Natural killer cell treated with Interleukin-12 subunit alpha and Interleukin-12 subunit beta and Interleukin-15 and Interleukin-18, amount 100 ng/mL, for 72 hours (primary cell): ENCODE measurements at regions not wholly inside any gene's neighbourhood (a gene's known extent, or its start where the extent isn't known, plus 50 kb on each side); places are given as distances from the start of the nearest gene placed in this dataset.

Source experiments
- ATAC-seq, 2 donors: fragments of 150-1000 bp; cut with Tn5 transposase in 1 of 2; sonication (Bioruptor Pico), chemical (Tn5 transposase) in 1 of 2; 2 replicates each; pipeline ENCODE4 v1.10.0; 2021
- DNase-seq: peaks from one replicate; pipeline ENCODE4 v3.0.0; 2022; ENCODE audit warnings: low spot score
- H3K27ac Mint-ChIP-seq, 2 donors: 1 replicate in 1 of 2; 2 replicates in 1 of 2; pipeline ENCODE4 v1.8.0; 2022; ENCODE audit warnings: mixed read lengths in 2 of 2, mild to moderate bottlenecking in 1 of 2, moderate library complexity in 1 of 2
- H3K27me3 Mint-ChIP-seq, 2 donors: 1 replicate in 1 of 2; 2 replicates in 1 of 2; pipeline ENCODE4 v1.8.0; 2022; ENCODE audit warnings: mixed read lengths in 2 of 2
- H3K36me3 Mint-ChIP-seq: one replicate; pipeline ENCODE4 v1.8.0; 2022; ENCODE audit warnings: mixed read lengths
- H3K4me1 Mint-ChIP-seq, 2 donors: 1 replicate in 1 of 2; 2 replicates in 1 of 2; pipeline ENCODE4 v1.8.0; 2022; ENCODE audit warnings: low read depth in 2 of 2, mixed read lengths in 2 of 2, mild to moderate bottlenecking in 1 of 2
- H3K4me3 Mint-ChIP-seq: one replicate; pipeline ENCODE4 v1.8.0; 2022; ENCODE audit warnings: mixed read lengths
- H3K9me3 Mint-ChIP-seq: 2 replicates; pipeline ENCODE4 v1.8.0; 2022; ENCODE audit warnings: mixed read lengths

DNA sequence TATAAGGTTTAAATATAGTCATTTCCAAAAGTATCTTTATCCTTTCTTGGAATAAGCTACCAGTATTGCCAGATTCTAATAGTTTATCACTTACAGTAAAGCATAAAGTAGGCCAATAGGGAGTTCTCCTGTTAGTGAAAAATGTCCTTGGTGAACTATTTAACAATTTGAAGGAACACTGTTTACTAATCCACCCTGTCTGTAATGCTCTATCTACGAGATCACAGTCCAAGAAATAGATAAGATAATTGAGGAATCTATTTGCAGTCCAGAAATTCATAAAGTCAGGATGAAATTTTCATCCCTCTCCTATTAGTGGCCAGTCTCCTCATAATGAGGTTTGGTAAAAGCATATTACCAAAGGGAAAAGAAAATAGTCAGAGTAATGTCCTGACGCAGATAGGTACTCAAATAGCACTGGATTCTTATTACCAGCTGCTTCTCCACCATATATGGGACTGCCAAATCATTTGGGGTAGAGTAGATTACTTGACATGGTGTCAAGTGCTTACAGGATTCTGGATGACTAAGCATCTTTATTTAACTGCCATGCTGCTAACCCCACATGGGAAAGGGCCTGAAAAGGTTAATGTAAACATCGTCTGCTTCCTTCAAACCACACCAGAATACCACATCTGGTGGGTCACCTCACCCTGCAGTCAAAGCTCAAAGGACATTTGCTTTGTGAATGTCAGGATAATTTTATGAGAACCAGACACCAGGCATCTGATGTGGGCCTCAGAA lies 808.1 kb downstream of the EFNA5 start:
- DNase-seq (no peak), ATAC-seq (no peak)
- Mint-ChIP-seq H3K9me3 (no peaks in the 10 kb centered on the region), H3K36me3 (no peaks in the 10 kb centered on the region), H3K4me1 (peaks cover 8 to 9% of the 10 kb centered on the region in 2 donors), H3K27me3 (peaks cover 17 to 21% of the 10 kb centered on the region in 2 donors), H3K4me3 (no peak overlapping the region), H3K27ac (no peak overlapping the region)

DNA sequence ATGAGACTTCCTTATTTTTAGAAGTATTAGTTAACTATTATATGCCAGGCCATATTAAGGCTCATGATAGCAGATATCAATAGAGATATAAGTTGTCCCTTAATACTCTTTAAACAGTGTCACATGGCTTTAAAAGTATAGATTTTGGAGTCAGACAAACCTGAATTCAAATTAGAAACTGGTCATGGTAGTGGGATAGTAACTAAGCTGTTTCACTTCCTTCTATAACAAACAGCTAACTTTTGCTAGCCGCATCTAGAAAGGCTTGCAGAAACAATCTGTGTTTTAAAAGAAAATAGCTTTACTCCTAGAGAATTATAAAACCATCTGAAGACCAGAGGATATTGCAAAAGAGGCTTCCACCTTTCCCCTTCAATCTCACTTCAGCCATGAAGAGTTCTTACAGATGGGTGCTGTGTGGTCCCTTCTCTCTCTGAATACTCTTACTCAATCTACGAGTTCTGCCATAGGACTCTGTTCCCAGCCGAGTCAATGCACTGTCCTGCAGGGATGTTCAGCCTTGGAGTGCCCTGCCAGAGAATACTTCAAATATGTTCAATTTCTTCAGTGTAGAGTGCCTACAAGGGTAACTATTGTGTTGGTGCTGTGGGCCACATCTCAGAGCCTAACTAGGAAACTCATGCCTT lies 810.2 kb downstream of the EFNA5 start:
- Mint-ChIP-seq H3K36me3 (no peaks in the 10 kb centered on the region), H3K9me3 (no peaks in the 10 kb centered on the region), H3K4me3 (no peak overlapping the region), H3K4me1 (peaks cover 6 to 7% of the 10 kb centered on the region in 2 donors), H3K27me3 (peaks cover 9 to 17% of the 10 kb centered on the region in 2 donors), H3K27ac (no peak overlapping the region)
- ATAC-seq (no peak), DNase-seq (no peak)

- Mint-ChIP-seq H3K4me1 (no peaks in the 10 kb centered on the region), H3K27me3 (peaks cover 8 to 13% of the 10 kb centered on the region in 2 donors), H3K4me3 (no peak overlapping the region), H3K9me3 (no peaks in the 10 kb centered on the region), H3K36me3 (no peaks in the 10 kb centered on the region), H3K27ac (no peak overlapping the region)
- no peak for ATAC-seq
- no peak for DNase-seq
These were observed 812.1 kb downstream of the EFNA5 start for GRCh38 chr5:106858616-106859015.

DNA sequence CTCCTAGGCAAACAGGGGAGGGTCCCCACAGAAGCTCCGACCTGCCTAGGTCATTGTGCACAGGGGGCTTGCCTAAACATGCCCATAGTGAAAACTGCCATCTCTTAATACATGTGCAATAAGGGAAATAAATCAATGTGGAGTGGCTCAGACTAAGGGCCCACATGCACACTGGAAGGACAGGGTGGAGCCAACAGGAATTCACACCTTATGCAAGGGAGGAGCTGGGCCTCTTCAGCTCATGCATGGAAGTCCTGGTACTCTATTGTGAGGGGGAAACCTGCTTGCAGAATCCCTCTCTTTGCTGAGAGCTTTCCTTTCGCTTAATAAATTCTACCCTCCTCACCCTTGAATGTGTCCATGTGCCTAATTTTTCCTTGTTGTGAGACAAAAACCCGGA lies 815.8 kb downstream of the EFNA5 start:
- DNase-seq (no peak), ATAC-seq (no peak)
- no peaks in the 10 kb centered on the region for H3K36me3 Mint-ChIP-seq

GRCh38 chr5:106854105-106854687 lies 816.5 kb downstream of the EFNA5 start:
- Mint-ChIP-seq H3K4me3 (no peak overlapping the region), H3K9me3 (no peaks in the 10 kb centered on the region)

More for the DNA sequence above, 815.8 kb downstream of the EFNA5 start:
- Mint-ChIP-seq H3K9me3 (no peaks in the 10 kb centered on the region), H3K27ac (no peak overlapping the region), H3K27me3 (peaks cover 7 to 11% of the 10 kb centered on the region in 2 donors), H3K4me3 (no peak overlapping the region), H3K4me1 (no peaks in the 10 kb centered on the region)

DNA sequence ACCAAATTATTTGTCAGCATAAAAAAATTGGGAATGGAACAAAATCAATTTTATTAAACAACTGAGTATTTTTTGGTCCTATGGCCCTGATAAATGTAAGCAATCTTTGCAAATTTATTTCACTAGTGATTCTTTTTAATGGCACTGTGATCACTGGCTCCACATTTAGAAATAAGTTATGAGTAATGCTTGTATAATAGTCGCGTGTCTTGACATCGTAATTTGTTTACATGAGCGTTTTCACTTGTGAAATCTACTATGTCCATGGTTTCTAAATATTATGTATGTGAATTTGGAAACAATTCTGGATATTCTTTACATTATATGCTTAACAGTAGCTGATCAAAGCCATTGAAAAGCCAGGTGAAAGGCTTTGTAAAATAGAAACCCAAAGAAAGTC lies 817.5 kb downstream of the EFNA5 start:
- DNase-seq, result no peak
- Mint-ChIP-seq H3K27me3 (peaks cover 7 to 11% of the 10 kb centered on the region in 2 donors), H3K9me3 (no peaks in the 10 kb centered on the region), H3K27ac (no peak overlapping the region), H3K36me3 (no peaks in the 10 kb centered on the region), H3K4me3 (no peak overlapping the region), H3K4me1 (no peaks in the 10 kb centered on the region)
- ATAC-seq, result no peak

More at GRCh38 chr5:106854105-106854687, 816.5 kb downstream of the EFNA5 start:
- H3K27ac Mint-ChIP-seq, result no peak overlapping the region
- ATAC-seq, result no peak
- H3K36me3 Mint-ChIP-seq, result no peaks in the 10 kb centered on the region
- DNase-seq, result no peak
- peaks cover 7 to 11% of the 10 kb centered on the region in 2 donors for H3K27me3 Mint-ChIP-seq
- no peaks in the 10 kb centered on the region for H3K4me1 Mint-ChIP-seq

GRCh38 chr5:106849266-106849665 lies 821.5 kb downstream of the EFNA5 start:
- no peaks in the 10 kb centered on the region for H3K9me3 Mint-ChIP-seq
- no peaks in the 10 kb centered on the region for H3K36me3 Mint-ChIP-seq
- no peak overlapping the region for H3K4me3 Mint-ChIP-seq
- no peak for DNase-seq
- no peaks in the 10 kb centered on the region for H3K4me1 Mint-ChIP-seq
- H3K27me3 Mint-ChIP-seq, result peaks cover 5 to 10% of the 10 kb centered on the region in 2 donors
- no peak for ATAC-seq
- H3K27ac Mint-ChIP-seq, result no peak overlapping the region

DNA sequence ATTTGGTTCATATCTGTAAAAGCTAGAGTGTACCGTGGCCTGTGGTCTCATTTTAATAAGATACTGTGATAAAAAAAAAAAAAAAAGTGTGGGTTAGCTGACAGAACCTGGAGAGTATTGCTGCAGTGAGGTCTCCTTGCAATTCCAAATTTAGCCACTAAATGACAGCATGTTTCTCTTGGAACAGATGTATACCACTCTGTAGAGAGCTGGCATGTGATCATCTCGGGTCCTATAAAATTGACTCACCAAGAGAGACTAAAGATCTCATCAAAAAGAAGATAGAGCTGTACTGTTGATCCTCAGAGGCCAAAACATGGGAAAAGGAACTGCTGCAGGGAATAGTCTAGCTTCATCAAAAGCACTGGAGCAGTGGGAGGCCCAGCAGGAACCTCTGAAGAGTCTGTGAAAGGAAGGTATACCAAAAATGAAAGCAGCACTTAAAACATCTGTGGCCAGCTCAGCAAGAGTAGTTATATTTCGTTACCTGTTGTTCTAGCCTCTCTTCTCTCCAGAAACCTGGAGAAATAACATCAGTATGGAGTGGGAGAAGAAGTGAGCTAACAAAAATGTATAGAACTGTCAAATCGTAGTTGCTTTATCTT lies 826.8 kb downstream of the EFNA5 start:
- no peak for DNase-seq
- Mint-ChIP-seq H3K9me3 (peaks cover 10% of the 10 kb centered on the region), H3K4me1 (no peaks in the 10 kb centered on the region), H3K27ac (no peak overlapping the region), H3K36me3 (peaks cover 10% of the 10 kb centered on the region), H3K4me3 (no peak overlapping the region), H3K27me3 (peaks cover 9 to 24% of the 10 kb centered on the region in 2 donors)
- ATAC-seq, result no peak

DNA sequence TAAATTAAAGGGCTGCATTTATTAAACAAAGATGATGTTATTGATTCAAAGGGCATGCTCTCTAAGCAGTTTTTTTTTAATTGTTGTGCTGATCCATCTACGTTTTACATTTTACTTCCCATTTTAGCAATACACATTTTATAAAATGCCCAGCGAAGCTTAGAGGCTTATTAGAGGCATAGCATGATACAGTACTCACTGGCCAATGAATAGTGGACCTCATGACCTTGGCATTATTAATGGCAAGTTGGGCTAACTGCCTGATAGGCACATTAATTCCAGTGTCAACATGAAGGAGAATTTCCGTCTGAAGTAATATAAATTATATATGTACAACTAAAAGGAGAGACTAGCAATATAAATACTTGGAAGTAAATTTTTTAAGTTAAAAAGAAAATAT lies 837.2 kb downstream of the EFNA5 start:
- no peaks in the 10 kb centered on the region for H3K4me1 Mint-ChIP-seq
- no peaks in the 10 kb centered on the region for H3K36me3 Mint-ChIP-seq
- H3K9me3 Mint-ChIP-seq, result peaks cover 3% of the 10 kb centered on the region
- H3K27me3 Mint-ChIP-seq, result peaks cover 0 to 15% of the 10 kb centered on the region in 2 donors
- no peak overlapping the region for H3K4me3 Mint-ChIP-seq
- DNase-seq (no peak), ATAC-seq (no peak)
- no peak overlapping the region for H3K27ac Mint-ChIP-seq

- no peak for DNase-seq
- no peak for ATAC-seq
- no peaks in the 10 kb centered on the region for H3K4me1 Mint-ChIP-seq
- H3K9me3 Mint-ChIP-seq, result peaks cover 3% of the 10 kb centered on the region
- no peaks in the 10 kb centered on the region for H3K36me3 Mint-ChIP-seq
- H3K27ac Mint-ChIP-seq, result no peak overlapping the region
- H3K27me3 Mint-ChIP-seq, result peaks cover 0 to 17% of the 10 kb centered on the region in 2 donors
- no peak overlapping the region for H3K4me3 Mint-ChIP-seq
These were observed 843.7 kb downstream of the EFNA5 start for GRCh38 chr5:106827061-106827460.

GRCh38 chr5:106825374-106825773 lies 845.4 kb downstream of the EFNA5 start:
- H3K9me3 Mint-ChIP-seq, result peaks cover 3% of the 10 kb centered on the region
- peaks cover 0 to 17% of the 10 kb centered on the region in 2 donors for H3K27me3 Mint-ChIP-seq
- DNase-seq (no peak), ATAC-seq (no peak)
- H3K36me3 Mint-ChIP-seq, result no peaks in the 10 kb centered on the region
- no peak overlapping the region for H3K4me3 Mint-ChIP-seq
- H3K27ac Mint-ChIP-seq, result no peak overlapping the region
- H3K4me1 Mint-ChIP-seq, result no peaks in the 10 kb centered on the region

- H3K4me1 Mint-ChIP-seq, result no peaks in the 10 kb centered on the region
- no peaks in the 10 kb centered on the region for H3K9me3 Mint-ChIP-seq
- DNase-seq (no peak), ATAC-seq (no peak)
- no peak overlapping the region for H3K4me3 Mint-ChIP-seq
- peaks cover 0 to 2% of the 10 kb centered on the region in 2 donors for H3K27me3 Mint-ChIP-seq
- no peak overlapping the region for H3K27ac Mint-ChIP-seq
- H3K36me3 Mint-ChIP-seq, result no peaks in the 10 kb centered on the region
These were observed 847.9 kb downstream of the EFNA5 start for GRCh38 chr5:106822851-106823250.

DNA sequence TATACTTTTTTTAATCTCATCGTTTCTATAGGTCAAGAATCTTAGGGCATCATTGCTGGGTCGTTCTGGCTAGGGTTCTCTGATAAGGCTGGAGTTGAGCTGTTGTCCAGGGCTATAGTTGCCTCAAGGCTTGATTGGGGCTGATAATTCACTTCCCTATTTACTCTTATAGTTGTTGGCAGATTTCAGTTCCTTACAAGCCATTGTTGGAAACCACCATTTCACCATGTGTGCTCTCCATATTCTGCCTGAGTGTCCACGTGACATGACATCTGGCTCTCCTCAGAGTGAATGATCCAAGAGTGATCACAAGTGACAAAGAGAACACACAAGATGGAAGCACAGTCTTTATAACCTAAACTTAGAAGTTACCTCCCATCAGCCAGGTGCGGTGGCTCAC lies 852.2 kb downstream of the EFNA5 start:
- Mint-ChIP-seq H3K27ac (no peak overlapping the region), H3K4me1 (no peaks in the 10 kb centered on the region), H3K36me3 (no peaks in the 10 kb centered on the region), H3K27me3 (no peaks in the 10 kb centered on the region), H3K4me3 (no peak overlapping the region), H3K9me3 (no peaks in the 10 kb centered on the region)
- no peak for ATAC-seq
- no peak for DNase-seq

- ATAC-seq (no peak), DNase-seq (no peak)
- Mint-ChIP-seq H3K27me3 (peaks cover 0 to 9% of the 10 kb centered on the region in 2 donors), H3K4me1 (no peaks in the 10 kb centered on the region), H3K36me3 (no peaks in the 10 kb centered on the region), H3K4me3 (no peak overlapping the region), H3K27ac (no peak overlapping the region), H3K9me3 (no peaks in the 10 kb centered on the region)
These were observed 855.8 kb downstream of the EFNA5 start for GRCh38 chr5:106814961-106815360.
